ENCODE measurements at regions not wholly inside any gene's neighbourhood (a gene's known extent, or its start where the extent isn't known, plus 50 kb on each side); places are given as distances from the start of the nearest gene placed in this dataset.
A peak's percentile ranks its signal among the peaks of the same experiment; 100 is the strongest.

DNA sequence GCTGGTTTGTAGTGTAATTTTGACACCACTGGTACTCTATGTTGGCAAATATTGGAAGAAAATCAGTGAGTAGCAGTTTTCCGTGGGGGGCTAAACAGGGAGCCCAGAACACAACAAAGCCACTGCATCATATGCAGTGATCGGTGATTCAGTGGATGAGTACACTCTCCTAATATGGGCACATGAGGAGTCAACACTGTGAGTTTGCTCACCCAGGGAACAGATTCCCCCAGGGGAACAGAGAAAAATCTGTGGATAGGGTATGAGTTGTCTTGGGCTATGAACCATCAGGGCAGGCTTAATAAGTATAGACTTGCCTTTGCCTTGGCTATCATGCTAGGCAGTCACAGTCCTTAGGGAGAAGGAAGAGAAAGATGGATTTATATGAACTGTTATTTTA lies 227.7 kb upstream of the SEMA3E start:
- TF ChIP-seq CTCF (conservative IDR thresholded peaks at IDR 0.05) = no peak
- H3K4ac ChIP-seq (ENCODE audit: low read depth, low read length) = no peak overlapping the region
- no peak overlapping the region for H2BK12ac ChIP-seq (ENCODE audit: insufficient read length, low read depth, low read length)
- no peaks in the 10 kb centered on the region for H3K27me3 ChIP-seq (ENCODE audit: insufficient read depth, low read length)
- no peak overlapping the region for H2BK120ac ChIP-seq (ENCODE audit: low read depth, low read length, poor library complexity, severe bottlenecking)
- no peak overlapping the region for H4K5ac ChIP-seq (ENCODE audit: insufficient read length, low read depth, low read length)
- no peak overlapping the region for H2BK5ac ChIP-seq (ENCODE audit: insufficient read length, low read length)
- no peak overlapping the region for H3T11ph ChIP-seq (ENCODE audit: low read length)
- no peak overlapping the region for H4K91ac ChIP-seq (ENCODE audit: insufficient read length, low read depth, low read length)
- no peak for DNase-seq
- no peak overlapping the region for H3K56ac ChIP-seq (ENCODE audit: insufficient read length, low read depth, low read length)
- WGBS (ENCODE audit: extremely low coverage, insufficient read length, low lambda C conversion rate) = no CpG with 5 or more reads among the region's 2 CpGs
- Mint-ChIP-seq H3K27ac (peak overlapping the region in 1 of 3 experiments; percentile 91; a peak in 2 of 7 replicates), H3K36me3 (ENCODE audit: insufficient read depth in 1 of 3, low read depth in 3 of 3) (no peaks in the 10 kb centered on the region), H3K9me3 (no peaks in the 10 kb centered on the region), H3K27me3 (ENCODE audit: low read depth) (no peaks in the 10 kb centered on the region), H3K4me3 (no peak overlapping the region), H3K4me1 (peaks cover 9 to 13% of the 10 kb centered on the region in 2 experiments; a peak in 3 of 4 replicates)
- no peak overlapping the region for H3K18ac ChIP-seq (ENCODE audit: insufficient read length, low read depth, low read length)
- no peak overlapping the region for H2BK15ac ChIP-seq (ENCODE audit: low read depth, low read length)
- H3K9ac ChIP-seq (ENCODE audit: extremely low read depth, insufficient read length, low read length) = no peak overlapping the region
- no peak overlapping the region for H2AFZ ChIP-seq (ENCODE audit: low read length)
- no peak overlapping the region for H3K27ac ChIP-seq (ENCODE audit: insufficient read length, low read depth, low read length)
- H3K79me2 ChIP-seq (ENCODE audit: insufficient read depth, low read length) = no peaks in the 10 kb centered on the region
- H2AK5ac ChIP-seq (ENCODE audit: insufficient read length, low read length) = no peak overlapping the region
- no peaks in the 10 kb centered on the region for H3K23me2 ChIP-seq (ENCODE audit: insufficient read length, low read depth, low read length, poor library complexity, severe bottlenecking)
- H4K8ac ChIP-seq (replicated peaks; ENCODE audit: insufficient read length, low read depth, low read length) = no peak overlapping the region
- H3K79me1 ChIP-seq (ENCODE audit: insufficient read depth, low read depth, low read length, poor library complexity, severe bottlenecking) = no peaks in the 10 kb centered on the region
- H3K4me2 ChIP-seq (ENCODE audit: insufficient read depth, insufficient read length, low read length) = no peak overlapping the region
- no peaks in the 10 kb centered on the region; the same call in 1 of the 2 replicates for H3K4me1 ChIP-seq (ENCODE audit: insufficient read depth, low read length)
- no peak overlapping the region for H3K14ac ChIP-seq (ENCODE audit: insufficient read depth, low read length)
- H4K20me1 ChIP-seq (ENCODE audit: control insufficient read depth, insufficient read depth, insufficient read length) = no peaks in the 10 kb centered on the region
- no peaks in the 10 kb centered on the region for H3K9me3 ChIP-seq (ENCODE audit: control insufficient read depth, low read depth, low read length)
- no peak overlapping the region for H3K23ac ChIP-seq (ENCODE audit: insufficient read length, low read depth, low read length)
- no peak overlapping the region for H2BK20ac ChIP-seq (ENCODE audit: low read depth, low read length, poor library complexity, severe bottlenecking)

Measured in H9 (cell line).